ENCODE measurements at regions not wholly inside any gene's neighbourhood (a gene's known extent, or its start where the extent isn't known, plus 50 kb on each side); places are given as distances from the start of the nearest gene placed in this dataset.

GRCh38 chr11:115869780-115870431, 365.7 kb upstream of the CADM1 start:
- TF ChIP-seq EZH2 (IDR thresholded peaks at IDR 0.05) (no peak), CTCF (IDR thresholded peaks at IDR 0.05) (peak; percentile 69)
